ENCODE measurements at regions not wholly inside any gene's neighbourhood (a gene's known extent, or its start where the extent isn't known, plus 50 kb on each side); places are given as distances from the start of the nearest gene placed in this dataset.
"Not testable (repeated sequence)": the region's sequence is repeated elsewhere in the genome, so short reads cannot be mapped to it uniquely, and the experiment has no call there.

DNA sequence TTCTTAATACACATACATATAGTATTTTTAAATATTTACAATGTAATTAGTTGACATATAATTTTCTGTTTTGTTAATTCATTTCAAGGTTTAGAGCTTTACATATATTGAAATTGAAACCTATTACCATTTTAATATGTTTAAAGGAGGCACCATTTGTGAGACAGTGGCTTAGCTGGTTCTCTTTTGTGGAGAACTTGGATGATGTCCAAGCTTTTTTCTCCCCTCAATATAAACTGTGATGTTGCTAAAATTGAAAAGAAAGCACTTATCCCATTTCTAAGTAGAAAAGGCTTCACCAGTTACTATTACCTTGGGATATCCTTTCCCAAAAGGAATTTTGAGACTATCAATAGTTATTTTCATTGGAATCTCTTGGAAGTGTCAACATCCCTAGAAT is 707.2 kb downstream of the NTRK3 start:
- intact Hi-C loops (cut with DNase I), result no loop called here
- H3K27ac ChIP-seq, result no peak overlapping the region

DNA sequence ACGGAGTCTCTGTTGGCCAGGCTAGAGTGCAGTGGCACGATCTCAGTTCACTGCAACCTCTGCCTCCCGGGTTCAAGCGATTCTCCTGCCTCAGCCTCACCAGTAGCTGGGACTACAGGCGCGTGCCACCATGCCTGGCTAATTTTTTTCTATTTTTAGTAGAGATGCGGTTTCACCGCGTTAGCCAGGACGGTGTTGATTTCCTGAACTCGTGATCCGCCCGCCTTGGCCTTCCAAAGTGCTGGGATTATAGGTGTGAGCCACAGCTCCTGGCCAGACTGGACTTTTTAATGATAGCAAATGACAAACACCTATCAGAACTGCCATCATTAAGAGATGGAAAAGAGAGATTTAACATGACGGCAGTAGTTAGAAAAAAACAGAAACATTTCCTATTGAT is 707.9 kb downstream of the NTRK3 start:
- H3K9me3 ChIP-seq; H3K4me1 ChIP-seq; H3K4me3 ChIP-seq; intact Hi-C loops (cut with DNase I); DNase-seq (ENCODE audit: low spot score in 2 of 2); H3K27ac ChIP-seq; H3K27me3 ChIP-seq; H3K36me3 ChIP-seq: not testable (repeated sequence)

More for the DNA sequence above, 707.2 kb downstream of the NTRK3 start:
- Histone ChIP-seq H3K4me3 (no peak overlapping the region), H3K4me1 (no peaks in the 10 kb centered on the region), H3K36me3 (no peaks in the 10 kb centered on the region), H3K27me3 (no peaks in the 10 kb centered on the region), H3K9me3 (peaks cover 0 to 5% of the 10 kb centered on the region in 2 donors)
- TF ChIP-seq, protein P1, sequence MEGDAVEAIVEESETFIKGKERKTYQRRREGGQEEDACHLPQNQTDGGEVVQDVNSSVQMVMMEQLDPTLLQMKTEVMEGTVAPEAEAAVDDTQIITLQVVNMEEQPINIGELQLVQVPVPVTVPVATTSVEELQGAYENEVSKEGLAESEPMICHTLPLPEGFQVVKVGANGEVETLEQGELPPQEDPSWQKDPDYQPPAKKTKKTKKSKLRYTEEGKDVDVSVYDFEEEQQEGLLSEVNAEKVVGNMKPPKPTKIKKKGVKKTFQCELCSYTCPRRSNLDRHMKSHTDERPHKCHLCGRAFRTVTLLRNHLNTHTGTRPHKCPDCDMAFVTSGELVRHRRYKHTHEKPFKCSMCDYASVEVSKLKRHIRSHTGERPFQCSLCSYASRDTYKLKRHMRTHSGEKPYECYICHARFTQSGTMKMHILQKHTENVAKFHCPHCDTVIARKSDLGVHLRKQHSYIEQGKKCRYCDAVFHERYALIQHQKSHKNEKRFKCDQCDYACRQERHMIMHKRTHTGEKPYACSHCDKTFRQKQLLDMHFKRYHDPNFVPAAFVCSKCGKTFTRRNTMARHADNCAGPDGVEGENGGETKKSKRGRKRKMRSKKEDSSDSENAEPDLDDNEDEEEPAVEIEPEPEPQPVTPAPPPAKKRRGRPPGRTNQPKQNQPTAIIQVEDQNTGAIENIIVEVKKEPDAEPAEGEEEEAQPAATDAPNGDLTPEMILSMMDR (IDR thresholded peaks at IDR 0.05), result no peak
- DNase-seq (ENCODE audit: low spot score in 2 of 2), result no peak

GRCh38 chr15:87547470-87548181 is 708.9 kb downstream of the NTRK3 start:
- peak overlapping the region in 1 of 2 donors; percentile 41 for H3K27ac ChIP-seq
- no peak overlapping the region for H3K4me3 ChIP-seq
- TF ChIP-seq, protein P1 (IDR thresholded peaks at IDR 0.05), result no peak
- no peaks in the 10 kb centered on the region for H3K9me3 ChIP-seq
- H3K27me3 ChIP-seq, result no peaks in the 10 kb centered on the region
- no peaks in the 10 kb centered on the region for H3K4me1 ChIP-seq
- DNase-seq (ENCODE audit: low spot score in 2 of 2), result peak in 1 of 2 donors; percentile 68
- no peaks in the 10 kb centered on the region for H3K36me3 ChIP-seq
- intact Hi-C loops (cut with DNase I), result no loop called here

GRCh38 chr15:87538327-87538834 is 718.2 kb downstream of the NTRK3 start:
- H3K27ac ChIP-seq, result no peak overlapping the region
- no peaks in the 10 kb centered on the region for H3K4me1 ChIP-seq
- H3K27me3 ChIP-seq, result no peaks in the 10 kb centered on the region
- no peaks in the 10 kb centered on the region for H3K9me3 ChIP-seq
- H3K4me3 ChIP-seq, result no peak overlapping the region
- H3K36me3 ChIP-seq, result no peaks in the 10 kb centered on the region
- TF ChIP-seq, protein P1 (IDR thresholded peaks at IDR 0.05), result no peak
- intact Hi-C loops (cut with DNase I), result no loop called here
- no peak for DNase-seq (ENCODE audit: low spot score in 2 of 2)

- no peak overlapping the region for H3K27ac ChIP-seq
- no peak for DNase-seq (ENCODE audit: low spot score in 2 of 2)
- TF ChIP-seq, protein P1 (IDR thresholded peaks at IDR 0.05), result no peak
- H3K4me1 ChIP-seq, result no peaks in the 10 kb centered on the region
- no peak overlapping the region for H3K4me3 ChIP-seq
- H3K36me3 ChIP-seq, result no peaks in the 10 kb centered on the region
- intact Hi-C loops (cut with DNase I), result no loop called here
- no peaks in the 10 kb centered on the region for H3K9me3 ChIP-seq
- no peaks in the 10 kb centered on the region for H3K27me3 ChIP-seq
Observed at GRCh38 chr15:87537295-87537694, 719.2 kb downstream of the NTRK3 start.

GRCh38 chr15:87533637-87534036 is 722.9 kb downstream of the NTRK3 start:
- H3K27ac ChIP-seq; H3K36me3 ChIP-seq; H3K4me3 ChIP-seq; H3K9me3 ChIP-seq; H3K4me1 ChIP-seq; intact Hi-C loops (cut with DNase I); DNase-seq (ENCODE audit: low spot score in 2 of 2); H3K27me3 ChIP-seq: not testable (repeated sequence)

Measured in ascending aorta (tissue), 2 donors.